SIG-M5 (cell line): ENCODE measurements at regions not wholly inside any gene's neighbourhood (a gene's known extent, or its start where the extent isn't known, plus 50 kb on each side); places are given as distances from the start of the nearest gene placed in this dataset.
"Not testable (repeated sequence)": the region's sequence is repeated elsewhere in the genome, so short reads cannot be mapped to it uniquely, and the experiment has no call there.

Experiments used
- DNase-seq: peaks from one replicate; lab custom pipeline; 2025; lab: John Stamatoyannopoulos, UW

GRCh38 chr7:84880326-84880997 lies 306.4 kb downstream of the SEMA3D start:
- DNase-seq, result not testable (repeated sequence)

GRCh38 chr7:84879570-84880325 lies 307.1 kb downstream of the SEMA3D start:
- DNase-seq, result no peak

- no peak for DNase-seq
Observed at GRCh38 chr7:84877943-84878570, 308.8 kb downstream of the SEMA3D start.

- DNase-seq, result no peak
Observed at GRCh38 chr7:84876061-84876821, 310.6 kb downstream of the SEMA3D start.

GRCh38 chr7:84865560-84865959 lies 321.3 kb downstream of the SEMA3D start:
- DNase-seq, result no peak

- DNase-seq, result no peak
Observed at GRCh38 chr7:84857336-84857735, 329.5 kb downstream of the SEMA3D start.

GRCh38 chr7:84855758-84856157 lies 331.1 kb downstream of the SEMA3D start:
- DNase-seq, result no peak

- DNase-seq, result not testable (repeated sequence)
Observed at GRCh38 chr7:84848974-84849372, 337.9 kb downstream of the SEMA3D start.

- no peak for DNase-seq
Observed at GRCh38 chr7:84848219-84848973, 338.5 kb downstream of the SEMA3D start.

GRCh38 chr7:84847790-84848189 lies 339.1 kb downstream of the SEMA3D start:
- DNase-seq, result no peak

GRCh38 chr7:84847038-84847437 lies 339.8 kb downstream of the SEMA3D start:
- DNase-seq, result no peak

- no peak for DNase-seq
Observed at GRCh38 chr7:84845971-84846370, 340.9 kb downstream of the SEMA3D start.

GRCh38 chr7:84844771-84845170 lies 342.1 kb downstream of the SEMA3D start:
- no peak for DNase-seq

GRCh38 chr7:84841809-84842208 lies 345.0 kb downstream of the SEMA3D start:
- DNase-seq, result no peak

- DNase-seq, result no peak
Observed at GRCh38 chr7:84838857-84839256, 348.0 kb downstream of the SEMA3D start.

- no peak for DNase-seq
Observed at GRCh38 chr7:84837405-84837804, 349.5 kb downstream of the SEMA3D start.

GRCh38 chr7:84829719-84830118 lies 357.1 kb downstream of the SEMA3D start:
- DNase-seq, result no peak

GRCh38 chr7:84824057-84824651 lies 362.7 kb downstream of the SEMA3D start:
- no peak for DNase-seq

GRCh38 chr7:84823530-84823929 lies 363.3 kb downstream of the SEMA3D start:
- DNase-seq, result no peak

- no peak for DNase-seq
Observed at GRCh38 chr7:84822941-84823510, 363.8 kb downstream of the SEMA3D start.
